Transverse colon (tissue), 4 donors: ENCODE measurements at regions not wholly inside any gene's neighbourhood (a gene's known extent, or its start where the extent isn't known, plus 50 kb on each side); places are given as distances from the start of the nearest gene placed in this dataset.
A peak's percentile ranks its signal among the peaks of the same experiment; 100 is the strongest.
"Not testable (repeated sequence)": the region's sequence is repeated elsewhere in the genome, so short reads cannot be mapped to it uniquely, and the experiment has no call there.

Experiments
- DNase-seq: peaks from one replicate; pipeline ENCODE4 v3.0.0-alpha.2; 2019
- H3K27ac ChIP-seq, 4 donors: fragments of 200-600 bp; sonication (generic); 2 replicates each; pipeline ENCODE4 v1.5.1; 2016 to 2018; ENCODE audit warnings: inconsistent platforms in 4 of 4
- H3K27me3 ChIP-seq: fragments of 200-600 bp; sonication (generic); 2 replicates; pipeline ENCODE4 v1.5.1; 2017; ENCODE audit warnings: inconsistent platforms
- H3K36me3 ChIP-seq, 4 donors: fragments of 200-600 bp; sonication (generic); 2 replicates each; pipeline ENCODE4 v1.5.1; 2017 to 2019; ENCODE audit warnings: inconsistent platforms in 4 of 4
- H3K4me1 ChIP-seq, 4 donors: fragments of 200-600 bp; sonication (generic); 2 replicates each; pipeline ENCODE4 v1.5.1; 2017 to 2020; ENCODE audit warnings: inconsistent platforms in 4 of 4
- H3K4me3 ChIP-seq, 4 donors: fragments of 200-600 bp; sonication (generic); 1 replicate in 1 of 4; 2 replicates in 3 of 4; pipeline versions ENCODE4 v1.5.1 to v1.6.1; 2017 to 2019; ENCODE audit warnings: inconsistent platforms in 4 of 4
- H3K9me3 ChIP-seq, 2 donors: fragments of 200-600 bp; sonication (generic); 2 replicates each; pipeline ENCODE4 v1.5.1; 2017 to 2019; ENCODE audit warnings: inconsistent platforms in 2 of 2
- EP300 ChIP-seq: sonication (generic); formaldehyde crosslinking; IDR thresholded peaks from one replicate; pipeline ENCODE4 v1.6.1; 2017; ENCODE audit warnings: antibody characterized with exemption, low read depth
- POLR2A ChIP-seq: fragments of 450-650 bp; IDR thresholded peaks from one replicate; pipeline ENCODE4 v1.6.1; 2016; ENCODE audit warnings: antibody characterized with exemption, mild to moderate bottlenecking, moderate library complexity
- POLR2AphosphoS5 ChIP-seq, 3 donors: sonication (generic); formaldehyde crosslinking; IDR thresholded peaks; one replicate each; pipeline ENCODE4 v1.6.1; 2016; ENCODE audit warnings: antibody characterized with exemption in 3 of 3
- WGBS, 2 donors: methylation state at CpG; one replicate each; pipeline ENCODE4 v1.1.5; 2018; ENCODE audit warnings: low coverage in 1 of 2; 5-methylcytosine and 5-hydroxymethylcytosine counted together
- in situ Hi-C, 4 donors: fragments of 200-750 bp; cut with MboI; loops; one replicate each; pipeline versions ENCODE4 v1.15.0 to v1.15.1; 2017; ENCODE audit warnings: low sequenced_read_pairs in 3 of 4, low pct_ligation_motif_present in 1 of 4, low pct_unique_long_range_greater_than_20kb in 1 of 4
- intact Hi-C: fragments of 100-400 bp; cut with DNase I; formaldehyde crosslinking; loops from one replicate; pipeline ENCODE4 v1.15.1; 2023; ENCODE audit warnings: low total_unique reads
- TF ChIP-seq, protein P1 (sequence below), 5 experiments: fragments of 200-600 bp in 3 of 5; fragments of 450-650 bp in 2 of 5; sonication (generic) in 3 of 5; IDR thresholded peaks; 1 replicate in 2 of 5; 2 replicates in 3 of 5; pipeline ENCODE4 v1.5.1; 2016 to 2017; ENCODE audit warnings: antibody characterized with exemption in 5 of 5, inconsistent platforms in 3 of 5, mild to moderate bottlenecking in 2 of 5, moderate library complexity in 1 of 5

DNA sequence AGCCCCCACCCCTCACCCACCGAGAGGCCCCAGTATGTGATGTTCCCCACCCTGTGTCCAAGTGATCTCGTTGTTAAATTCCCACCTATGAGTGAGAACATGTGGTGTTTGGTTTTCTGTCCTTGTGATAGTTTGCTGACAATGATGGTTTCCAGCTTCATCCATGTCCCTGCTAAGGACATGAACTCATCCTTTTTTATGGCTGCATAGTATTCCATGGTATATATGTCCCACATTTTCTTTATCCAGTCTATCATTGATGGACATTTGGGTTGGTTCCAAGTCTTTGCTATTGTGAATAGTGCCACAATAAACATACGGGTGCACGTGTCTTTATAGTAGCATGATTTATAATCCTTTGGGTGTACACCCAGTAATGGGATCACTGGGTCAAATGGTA lies 79.2 kb downstream of the PXDC1 start:
- H3K9me3 ChIP-seq, in situ Hi-C loops, intact Hi-C loops, H3K36me3 ChIP-seq, H3K4me3 ChIP-seq, H3K27ac ChIP-seq, H3K27me3 ChIP-seq, H3K4me1 ChIP-seq, DNase-seq: not testable (repeated sequence)
- WGBS, 2 donors, result 50 to 74% methylated on average over 2 to 4 of the region's 4 CpGs

DNA sequence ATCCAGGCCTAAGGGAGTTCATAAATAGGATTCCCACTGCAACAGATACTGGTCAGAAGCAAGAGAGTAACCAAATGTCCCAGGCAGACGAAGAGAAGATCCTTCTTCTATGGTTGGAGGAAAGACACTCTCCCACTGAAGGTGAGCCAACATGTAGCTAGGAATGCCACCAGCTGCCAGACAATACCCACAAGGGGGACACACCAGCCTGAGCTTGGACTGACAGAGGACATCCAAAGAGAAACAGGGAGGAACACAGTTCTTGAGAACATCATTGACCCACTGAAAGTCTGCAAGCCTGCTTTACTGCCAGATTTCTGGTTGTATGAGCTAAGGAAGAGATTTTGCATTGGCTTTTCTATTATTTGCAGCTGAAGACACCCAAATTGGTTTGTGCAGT lies 80.1 kb downstream of the PXDC1 start:
- in situ Hi-C loops, result no loop called here
- Histone ChIP-seq H3K36me3 (no peaks in the 10 kb centered on the region), H3K27me3 (no peaks in the 10 kb centered on the region), H3K27ac (no peak overlapping the region), H3K9me3 (peaks cover 0 to 3% of the 10 kb centered on the region in 2 donors), H3K4me3 (no peak overlapping the region), H3K4me1 (no peaks in the 10 kb centered on the region)
- intact Hi-C loops, result no loop called here
- no peak for DNase-seq
- 89 to 100% methylated on average over 1 of the region's 1 CpG for WGBS, 2 donors
- TF ChIP-seq POLR2AphosphoS5 (IDR thresholded peaks at IDR 0.05) (no peak), POLR2A (no peak), EP300 (no peak)
- TF ChIP-seq, protein P1, sequence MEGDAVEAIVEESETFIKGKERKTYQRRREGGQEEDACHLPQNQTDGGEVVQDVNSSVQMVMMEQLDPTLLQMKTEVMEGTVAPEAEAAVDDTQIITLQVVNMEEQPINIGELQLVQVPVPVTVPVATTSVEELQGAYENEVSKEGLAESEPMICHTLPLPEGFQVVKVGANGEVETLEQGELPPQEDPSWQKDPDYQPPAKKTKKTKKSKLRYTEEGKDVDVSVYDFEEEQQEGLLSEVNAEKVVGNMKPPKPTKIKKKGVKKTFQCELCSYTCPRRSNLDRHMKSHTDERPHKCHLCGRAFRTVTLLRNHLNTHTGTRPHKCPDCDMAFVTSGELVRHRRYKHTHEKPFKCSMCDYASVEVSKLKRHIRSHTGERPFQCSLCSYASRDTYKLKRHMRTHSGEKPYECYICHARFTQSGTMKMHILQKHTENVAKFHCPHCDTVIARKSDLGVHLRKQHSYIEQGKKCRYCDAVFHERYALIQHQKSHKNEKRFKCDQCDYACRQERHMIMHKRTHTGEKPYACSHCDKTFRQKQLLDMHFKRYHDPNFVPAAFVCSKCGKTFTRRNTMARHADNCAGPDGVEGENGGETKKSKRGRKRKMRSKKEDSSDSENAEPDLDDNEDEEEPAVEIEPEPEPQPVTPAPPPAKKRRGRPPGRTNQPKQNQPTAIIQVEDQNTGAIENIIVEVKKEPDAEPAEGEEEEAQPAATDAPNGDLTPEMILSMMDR (IDR thresholded peaks at IDR 0.05), result no peak

DNA sequence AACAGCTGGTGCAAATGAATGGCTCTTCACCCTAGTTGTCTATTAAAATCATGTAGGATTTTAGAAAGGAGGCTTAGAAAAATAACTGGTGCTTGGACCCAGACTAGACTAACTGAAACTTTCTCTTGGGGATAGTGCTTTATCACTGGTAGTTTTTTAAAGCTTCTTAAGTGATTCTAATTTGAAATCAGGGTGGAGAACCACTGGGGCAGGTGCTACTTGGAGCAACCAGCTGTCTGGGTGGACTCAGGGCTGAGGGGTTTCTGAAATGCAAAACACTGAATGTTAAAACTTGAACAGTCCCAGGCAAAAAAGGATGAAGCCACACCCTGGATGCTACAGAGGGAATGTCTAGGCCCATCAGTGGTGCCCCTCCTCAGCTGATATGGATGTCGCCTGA lies 81.2 kb downstream of the PXDC1 start:
- in situ Hi-C loops, result no loop called here
- no peak overlapping the region for H3K27ac ChIP-seq
- H3K4me1 ChIP-seq, result peaks cover 0 to 7% (median 1%) of the 10 kb centered on the region in 4 donors
- intact Hi-C loops, result no loop called here
- H3K4me3 ChIP-seq, result no peak overlapping the region
- WGBS, 2 donors, result 67 to 92% methylated on average over 1 of the region's 1 CpG
- H3K27me3 ChIP-seq, result no peaks in the 10 kb centered on the region
- DNase-seq, result no peak
- H3K36me3 ChIP-seq, result no peaks in the 10 kb centered on the region
- no peak for TF ChIP-seq POLR2A
- no peak for TF ChIP-seq EP300
- peaks cover 0 to 3% of the 10 kb centered on the region in 2 donors for H3K9me3 ChIP-seq

DNA sequence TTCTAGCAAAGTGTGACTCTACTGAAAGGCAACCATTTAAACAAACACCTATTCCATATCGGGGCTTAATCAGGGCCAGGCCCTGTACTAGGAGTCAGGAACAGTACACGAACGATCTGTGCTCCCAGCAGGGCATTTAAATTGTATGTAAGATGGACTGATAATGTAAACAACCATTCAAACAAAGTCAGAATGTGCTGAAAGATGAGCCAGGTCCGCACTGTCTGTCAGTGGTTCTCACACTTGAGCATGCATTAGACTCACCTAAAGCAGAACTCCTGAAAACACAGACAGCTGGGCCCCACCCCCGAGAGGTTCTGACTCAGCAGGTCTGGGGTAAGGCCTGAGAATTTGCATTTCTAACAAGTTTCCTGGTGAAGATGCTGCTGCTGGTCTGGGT lies 81.6 kb downstream of the PXDC1 start:
- whole genome bisulfite sequencing, 2 donors, result 76% methylated on average over 5 of the region's 5 CpGs; no CpG with 5 or more reads in 1 of the 2 donors
- Histone ChIP-seq H3K9me3 (peaks cover 0 to 3% of the 10 kb centered on the region in 2 donors), H3K27me3 (no peaks in the 10 kb centered on the region), H3K4me1 (peaks cover 0 to 11% (median 3%) of the 10 kb centered on the region in 4 donors), H3K27ac (no peak overlapping the region), H3K36me3 (no peaks in the 10 kb centered on the region), H3K4me3 (no peak overlapping the region)
- intact Hi-C loops, result no loop called here
- no peak for DNase-seq
- in situ Hi-C loops, result no loop called here
- TF ChIP-seq POLR2A, result no peak
- TF ChIP-seq, protein P1 (IDR thresholded peaks at IDR 0.05), result no peak
- no peak for TF ChIP-seq EP300
- no peak for TF ChIP-seq POLR2AphosphoS5 (IDR thresholded peaks at IDR 0.05)

DNA sequence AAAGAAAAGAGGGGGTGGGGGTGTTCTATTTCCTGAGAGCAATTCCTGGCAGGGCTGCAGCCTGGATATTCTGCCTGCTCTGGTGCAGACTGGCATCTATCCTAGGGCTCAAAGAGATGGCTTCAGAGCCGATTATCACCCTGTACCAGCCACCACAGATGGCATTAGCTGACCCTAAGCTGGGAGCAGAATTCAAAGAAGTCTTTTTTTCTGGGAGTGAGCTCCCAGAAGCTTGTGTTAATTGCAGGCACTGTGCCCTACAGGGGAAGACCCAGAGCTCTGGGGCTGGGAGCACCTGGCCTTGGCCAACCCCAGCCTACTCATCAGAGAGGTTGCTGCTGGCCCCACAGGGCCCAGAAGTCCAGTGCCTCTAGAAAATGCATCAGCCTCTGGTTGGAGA lies 85.9 kb downstream of the PXDC1 start:
- Histone ChIP-seq H3K27ac (no peak overlapping the region), H3K27me3 (no peaks in the 10 kb centered on the region), H3K4me3 (no peak overlapping the region), H3K36me3 (no peaks in the 10 kb centered on the region), H3K9me3 (peaks cover 0 to 3% of the 10 kb centered on the region in 2 donors), H3K4me1 (peaks cover 0 to 12% (median 4%) of the 10 kb centered on the region in 4 donors)
- WGBS, 2 donors, result 59% methylated on average over 1 of the region's 1 CpG; no CpG with 5 or more reads in 1 of the 2 donors
- TF ChIP-seq POLR2A, result no peak
- in situ Hi-C loops (no loop called here), intact Hi-C loops (no loop called here)
- no peak for DNase-seq

DNA sequence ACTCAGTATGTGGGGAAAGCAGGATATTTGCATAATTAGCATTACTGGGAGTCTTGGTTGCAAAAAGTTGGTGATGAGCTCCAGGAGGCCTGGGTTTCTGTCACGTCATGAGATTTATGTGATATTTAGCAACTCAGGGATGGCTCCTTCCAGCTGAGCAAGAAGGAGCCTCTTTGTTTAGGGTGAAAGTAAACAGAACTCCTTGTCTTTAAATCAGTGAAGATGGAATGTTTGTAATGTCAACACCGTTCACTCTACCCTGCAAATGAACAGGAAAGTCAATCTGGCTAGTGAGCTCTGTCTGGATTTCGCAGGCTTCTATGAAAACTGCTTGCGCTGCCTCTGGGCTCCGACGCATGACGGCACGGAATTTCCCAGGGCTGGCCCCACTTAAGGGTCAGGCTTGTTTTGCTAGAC lies 86.9 kb downstream of the PXDC1 start:
- no peak for DNase-seq
- TF ChIP-seq, protein P1 (IDR thresholded peaks at IDR 0.05), result no peak
- no peak for TF ChIP-seq EP300
- TF ChIP-seq POLR2AphosphoS5 (IDR thresholded peaks at IDR 0.05), result peak in 1 of 3 donors; percentile 39
- H3K4me1 ChIP-seq, result peaks cover 0 to 12% (median 4%) of the 10 kb centered on the region in 4 donors
- H3K27me3 ChIP-seq, result no peaks in the 10 kb centered on the region
- WGBS, 2 donors, result 66 to 70% methylated on average over 2 to 8 of the region's 8 CpGs
- no peak overlapping the region for H3K4me3 ChIP-seq
- intact Hi-C loops, result no loop called here
- H3K9me3 ChIP-seq, result peaks cover 0 to 3% of the 10 kb centered on the region in 2 donors
- H3K36me3 ChIP-seq, result no peaks in the 10 kb centered on the region
- in situ Hi-C loops, result no loop called here
- peak overlapping the region in 3 of 4 donors; percentile 3 to 58 (median 19) for H3K27ac ChIP-seq
